Kidney epithelial cell (primary cell): ENCODE measurements at regions not wholly inside any gene's neighbourhood (a gene's known extent, or its start where the extent isn't known, plus 50 kb on each side); places are given as distances from the start of the nearest gene placed in this dataset.

Experiments
- DNase-seq: peaks from one replicate; pipeline ENCODE4 v3.0.0-alpha.2; 2010; ENCODE audit warnings: low read depth
- H3K27me3 ChIP-seq: 2 replicates; pipeline ENCODE4 v1.6.0; 2011; ENCODE audit warnings: low read length; ENCODE audit not compliant: control insufficient read depth, insufficient read depth
- H3K36me3 ChIP-seq: 2 replicates; pipeline ENCODE4 v1.5.1; 2011; ENCODE audit warnings: low read length; ENCODE audit not compliant: control insufficient read depth, insufficient read depth
- H3K4me3 ChIP-seq: 2 replicates; pipeline ENCODE4 v1.5.1; 2011; ENCODE audit warnings: low read depth, mild to moderate bottlenecking, control low read depth, low read length
- TF ChIP-seq, protein P1 (sequence below): IDR thresholded peaks from 2 replicates; pipeline ENCODE4 v1.5.1; 2011; ENCODE audit warnings: mild to moderate bottlenecking, moderate library complexity, low read length, control low read depth, inconsistent platforms; ENCODE audit not compliant: insufficient read depth, poor library complexity, severe bottlenecking

DNA sequence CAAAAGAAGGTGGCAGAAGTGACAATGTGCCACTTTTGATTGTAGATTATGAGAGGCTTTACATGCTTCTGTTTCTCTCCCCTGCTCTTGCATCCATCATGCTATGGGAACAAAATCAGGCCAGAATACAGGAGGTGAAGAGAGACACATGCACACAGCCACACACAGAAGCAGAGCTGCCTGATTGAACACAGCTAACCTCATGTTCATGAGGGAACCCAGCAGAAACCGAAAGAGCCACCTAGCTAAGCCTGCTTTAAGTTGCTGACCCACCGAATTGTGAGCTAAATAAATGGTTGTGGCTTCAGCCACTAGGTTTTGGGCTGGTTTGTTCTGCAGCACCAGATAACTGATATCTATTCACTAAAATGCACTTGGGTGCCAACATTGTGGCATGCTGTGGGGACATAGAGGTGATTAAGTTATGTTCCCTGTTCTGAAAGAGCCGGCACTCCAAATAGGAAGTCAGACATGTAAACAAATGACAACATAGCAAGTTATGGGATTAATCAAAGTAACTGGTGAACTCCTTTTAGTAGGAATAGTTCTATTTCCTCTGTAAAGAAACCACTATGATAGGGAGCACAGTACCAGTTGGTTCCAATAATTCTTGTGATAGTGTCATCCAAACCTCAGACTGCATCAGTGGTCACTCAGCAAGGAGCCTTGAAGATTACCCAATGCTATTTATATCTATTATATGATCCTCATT is 93.6 kb upstream of the TNC start:
- TF ChIP-seq, protein P1, sequence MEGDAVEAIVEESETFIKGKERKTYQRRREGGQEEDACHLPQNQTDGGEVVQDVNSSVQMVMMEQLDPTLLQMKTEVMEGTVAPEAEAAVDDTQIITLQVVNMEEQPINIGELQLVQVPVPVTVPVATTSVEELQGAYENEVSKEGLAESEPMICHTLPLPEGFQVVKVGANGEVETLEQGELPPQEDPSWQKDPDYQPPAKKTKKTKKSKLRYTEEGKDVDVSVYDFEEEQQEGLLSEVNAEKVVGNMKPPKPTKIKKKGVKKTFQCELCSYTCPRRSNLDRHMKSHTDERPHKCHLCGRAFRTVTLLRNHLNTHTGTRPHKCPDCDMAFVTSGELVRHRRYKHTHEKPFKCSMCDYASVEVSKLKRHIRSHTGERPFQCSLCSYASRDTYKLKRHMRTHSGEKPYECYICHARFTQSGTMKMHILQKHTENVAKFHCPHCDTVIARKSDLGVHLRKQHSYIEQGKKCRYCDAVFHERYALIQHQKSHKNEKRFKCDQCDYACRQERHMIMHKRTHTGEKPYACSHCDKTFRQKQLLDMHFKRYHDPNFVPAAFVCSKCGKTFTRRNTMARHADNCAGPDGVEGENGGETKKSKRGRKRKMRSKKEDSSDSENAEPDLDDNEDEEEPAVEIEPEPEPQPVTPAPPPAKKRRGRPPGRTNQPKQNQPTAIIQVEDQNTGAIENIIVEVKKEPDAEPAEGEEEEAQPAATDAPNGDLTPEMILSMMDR, result no peak
- peak; percentile 54 for DNase-seq
- no peaks in the 10 kb centered on the region for H3K36me3 ChIP-seq
- H3K4me3 ChIP-seq, result no peak overlapping the region
- H3K27me3 ChIP-seq, result no peaks in the 10 kb centered on the region

DNA sequence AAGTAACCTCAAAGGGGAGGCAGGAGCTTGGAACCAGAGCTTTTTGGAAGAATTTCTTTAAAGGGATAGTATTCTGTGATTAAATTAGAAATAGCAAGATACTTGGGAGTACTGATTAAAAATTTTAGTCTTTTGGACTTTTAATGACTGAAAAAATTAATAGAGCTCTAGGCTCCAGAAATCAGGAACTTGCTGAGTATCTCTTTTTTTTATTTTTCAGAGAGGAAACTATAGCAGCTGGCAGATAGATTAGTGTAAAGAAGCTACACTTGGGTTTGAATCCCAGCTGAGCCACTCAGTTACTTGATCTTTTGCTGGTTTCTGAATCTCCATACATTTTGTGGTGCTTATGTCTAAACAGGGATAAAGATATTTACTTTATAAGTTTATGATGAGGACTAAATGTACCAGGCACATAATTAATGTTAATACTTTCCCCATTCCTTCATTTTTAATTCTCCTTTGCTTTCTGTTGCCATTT is 94.2 kb upstream of the TNC start:
- Histone ChIP-seq H3K36me3 (no peaks in the 10 kb centered on the region), H3K4me3 (no peak overlapping the region), H3K27me3 (no peaks in the 10 kb centered on the region)
- DNase-seq, result no peak
- TF ChIP-seq, protein P1, result no peak

DNA sequence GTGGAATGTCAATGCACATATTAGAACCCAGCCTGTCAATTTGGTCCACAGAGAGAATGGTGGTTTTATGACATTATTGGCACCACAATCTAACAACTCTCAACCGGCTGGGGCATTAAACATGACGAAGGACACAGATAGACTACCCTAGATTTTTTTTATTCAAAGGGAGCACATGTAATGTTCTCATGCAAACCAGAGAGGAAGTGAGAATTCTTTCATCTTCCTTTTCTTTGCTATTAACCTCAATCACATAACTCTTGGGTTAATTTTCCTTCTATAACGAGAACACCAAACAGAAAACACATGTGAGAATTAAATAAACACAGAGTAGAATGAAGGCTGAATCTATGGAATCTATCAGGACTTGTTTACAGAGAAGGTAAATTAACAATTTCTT is 94.9 kb upstream of the TNC start:
- Histone ChIP-seq H3K4me3 (no peak overlapping the region), H3K27me3 (no peaks in the 10 kb centered on the region), H3K36me3 (no peaks in the 10 kb centered on the region)
- TF ChIP-seq, protein P1, result no peak
- no peak for DNase-seq

DNA sequence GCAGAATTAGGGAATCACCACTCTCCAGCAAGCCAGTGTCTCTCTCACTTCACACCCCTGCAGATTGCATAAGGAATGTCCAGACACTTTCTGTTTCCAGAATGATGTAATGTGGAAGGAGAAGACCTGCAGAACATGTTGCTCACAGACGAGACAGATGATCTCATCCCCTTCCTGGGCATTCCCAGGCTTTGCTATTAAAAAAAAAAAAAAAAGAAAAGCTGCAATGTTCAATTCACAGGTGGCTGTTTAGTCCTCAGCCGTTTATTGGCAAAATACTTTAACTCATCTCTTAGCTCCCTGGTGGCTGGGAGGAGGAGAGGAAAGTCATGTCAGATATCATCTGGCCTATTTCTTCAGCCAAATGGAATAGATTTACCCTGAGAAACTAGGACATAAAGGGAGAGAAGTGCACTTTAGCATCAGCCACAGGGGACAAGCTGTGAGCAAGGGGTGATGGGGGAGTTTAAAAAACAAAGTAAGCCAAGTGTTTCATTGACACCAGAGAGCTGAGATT is 95.9 kb upstream of the TNC start:
- TF ChIP-seq, protein P1, result no peak
- no peaks in the 10 kb centered on the region for H3K27me3 ChIP-seq
- H3K36me3 ChIP-seq, result no peaks in the 10 kb centered on the region
- DNase-seq, result peak; percentile 97
- H3K4me3 ChIP-seq, result no peak overlapping the region

DNA sequence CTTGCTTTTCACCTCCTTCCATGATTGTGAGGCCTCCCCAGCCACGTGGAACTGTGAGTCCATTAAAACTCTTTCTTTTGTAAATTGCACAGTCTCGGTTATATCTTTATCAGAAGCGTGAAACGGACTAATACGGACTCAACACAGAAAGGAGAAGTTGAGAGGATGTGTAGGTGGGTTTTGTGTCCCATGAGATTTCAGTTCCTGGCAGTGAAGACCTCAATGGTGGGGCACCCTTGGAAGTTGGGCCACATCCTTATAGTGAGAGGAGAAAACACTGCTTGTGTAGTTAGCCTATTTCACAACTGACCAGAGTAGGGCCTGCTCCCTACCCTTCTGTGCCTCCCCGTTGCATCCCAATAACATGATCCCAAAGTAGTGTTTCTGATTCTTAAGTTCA is 98.9 kb upstream of the TNC start:
- no peak for DNase-seq
- Histone ChIP-seq H3K27me3 (no peaks in the 10 kb centered on the region), H3K36me3 (no peaks in the 10 kb centered on the region), H3K4me3 (no peak overlapping the region)
- TF ChIP-seq, protein P1, result no peak
